Mesendoderm (in vitro differentiated cells): ENCODE measurements at regions not wholly inside any gene's neighbourhood (a gene's known extent, or its start where the extent isn't known, plus 50 kb on each side); places are given as distances from the start of the nearest gene placed in this dataset.

ENCODE experiments used
- DNase-seq: peaks from one replicate; pipeline ENCODE4 v3.0.0; 2013
- H2AK5ac ChIP-seq: 2 replicates; pipeline ENCODE4 v1.6.1; 2013; ENCODE audit warnings: low read length, inconsistent platforms
- H2BK120ac ChIP-seq: 2 replicates; pipeline ENCODE4 v1.6.1; 2013; ENCODE audit warnings: low read depth, mild to moderate bottlenecking, low read length, moderate library complexity, mixed read lengths
- H2BK15ac ChIP-seq: replicated peaks from 2 replicates; pipeline ENCODE4 v1.6.1; 2013; ENCODE audit warnings: low read depth, mild to moderate bottlenecking, moderate library complexity
- H2BK5ac ChIP-seq: 2 replicates; pipeline ENCODE4 v1.6.1; 2013; ENCODE audit warnings: low read length, inconsistent platforms
- H3K18ac ChIP-seq: 2 replicates; pipeline ENCODE4 v1.6.1; 2013; ENCODE audit warnings: mild to moderate bottlenecking, low read length, mixed read lengths
- H3K23ac ChIP-seq: one replicate; pipeline ENCODE4 v1.6.1; 2013; ENCODE audit warnings: low read length
- H3K27ac ChIP-seq: 2 replicates; pipeline ENCODE4 v1.5.1; 2013; ENCODE audit warnings: low read depth, mild to moderate bottlenecking, inconsistent platforms, low read length, moderate library complexity
- H3K27me3 ChIP-seq: 2 replicates; pipeline ENCODE4 v1.6.1; 2013; ENCODE audit warnings: low read length, control low read depth, mild to moderate bottlenecking, inconsistent platforms; ENCODE audit not compliant: insufficient read depth, poor library complexity
- H3K36me3 ChIP-seq: 2 replicates; pipeline ENCODE4 v1.6.1; 2013; ENCODE audit warnings: low read length, inconsistent platforms; ENCODE audit not compliant: control insufficient read depth, insufficient read depth
- H3K4ac ChIP-seq: one replicate; pipeline ENCODE4 v1.6.1; 2013; ENCODE audit warnings: low read depth, mild to moderate bottlenecking, low read length, moderate library complexity
- H3K4me1 ChIP-seq: 2 replicates; pipeline ENCODE4 v1.6.1; 2013; ENCODE audit warnings: low read depth, low read length, inconsistent platforms; ENCODE audit not compliant: control insufficient read depth
- H3K4me2 ChIP-seq: 2 replicates; pipeline ENCODE4 v1.6.1; 2013; ENCODE audit warnings: low read length
- H3K4me3 ChIP-seq: 2 replicates; pipeline ENCODE4 v1.5.1; 2013; ENCODE audit warnings: mild to moderate bottlenecking, low read length
- H3K56ac ChIP-seq: one replicate; pipeline ENCODE4 v1.6.1; 2013; ENCODE audit warnings: low read length
- H3K79me1 ChIP-seq: 2 replicates; pipeline ENCODE4 v1.6.1; 2013; ENCODE audit warnings: low read length, inconsistent platforms
- H3K79me2 ChIP-seq: 2 replicates; pipeline ENCODE4 v1.6.1; 2013; ENCODE audit warnings: mild to moderate bottlenecking, low read length; ENCODE audit not compliant: control insufficient read depth, insufficient read depth
- H3K9ac ChIP-seq: 2 replicates; pipeline ENCODE4 v1.6.1; 2013; ENCODE audit warnings: low read length, inconsistent platforms
- H4K5ac ChIP-seq: one replicate; pipeline ENCODE4 v1.6.1; 2013; ENCODE audit warnings: low read length
- H4K8ac ChIP-seq: one replicate; pipeline ENCODE4 v1.6.1; 2013; ENCODE audit warnings: low read depth, mild to moderate bottlenecking, control low read depth, low read length, moderate library complexity
- WGBS: extraction: QIAGEN DNeasy Blood & Tissue Kit; methylation state at CpG from one replicate; pipeline ENCODE4 v1.1.7; 2013; ENCODE audit warnings: low lambda C conversion rate, missing lambda C conversion rate; ENCODE audit not compliant: insufficient coverage; ENCODE audit errors: extremely low coverage; 5-methylcytosine and 5-hydroxymethylcytosine counted together

- Histone ChIP-seq H3K4me3 (no peak overlapping the region), H3K4ac (no peak overlapping the region), H3K79me2 (no peaks in the 10 kb centered on the region), H2BK15ac (no peak overlapping the region), H3K27ac (no peak overlapping the region), H2BK120ac (no peak overlapping the region), H3K79me1 (no peaks in the 10 kb centered on the region), H3K23ac (no peak overlapping the region), H3K56ac (no peak overlapping the region), H3K4me2 (no peak overlapping the region), H3K4me1 (no peaks in the 10 kb centered on the region), H2AK5ac (no peak overlapping the region), H2BK5ac (no peak overlapping the region), H3K36me3 (no peaks in the 10 kb centered on the region), H3K27me3 (no peaks in the 10 kb centered on the region), H4K5ac (no peak overlapping the region), H3K9ac (no peak overlapping the region), H4K8ac (no peak overlapping the region), H3K18ac (no peak overlapping the region)
- no CpG with 5 or more reads among the region's 3 CpGs for WGBS
- DNase-seq = no peak
These were observed 201.5 kb upstream of the ZNF217 start for GRCh38 chr20:53795170-53795569.

- Histone ChIP-seq H3K27ac (no peak overlapping the region), H4K8ac (no peak overlapping the region), H2BK5ac (no peak overlapping the region), H3K4me1 (no peaks in the 10 kb centered on the region), H3K79me1 (no peaks in the 10 kb centered on the region), H2AK5ac (no peak overlapping the region), H3K4ac (no peak overlapping the region), H3K4me3 (no peak overlapping the region), H3K9ac (no peak overlapping the region), H3K27me3 (no peaks in the 10 kb centered on the region), H3K79me2 (no peaks in the 10 kb centered on the region), H3K4me2 (no peak overlapping the region), H3K36me3 (no peaks in the 10 kb centered on the region), H3K23ac (no peak overlapping the region), H3K56ac (no peak overlapping the region), H2BK15ac (no peak overlapping the region), H3K18ac (no peak overlapping the region), H4K5ac (no peak overlapping the region), H2BK120ac (no peak overlapping the region)
- WGBS = no CpG with 5 or more reads among the region's 9 CpGs
- no peak for DNase-seq
These were observed 201.0 kb upstream of the ZNF217 start for GRCh38 chr20:53794529-53795115.

GRCh38 chr20:53793783-53794383 lies 200.2 kb upstream of the ZNF217 start:
- Histone ChIP-seq H3K18ac (no peak overlapping the region), H3K79me2 (no peaks in the 10 kb centered on the region), H3K4me1 (no peaks in the 10 kb centered on the region), H3K4ac (no peak overlapping the region), H3K23ac (no peak overlapping the region), H3K27me3 (no peaks in the 10 kb centered on the region), H2BK120ac (no peak overlapping the region), H3K79me1 (no peaks in the 10 kb centered on the region), H2AK5ac (no peak overlapping the region), H2BK5ac (no peak overlapping the region), H3K9ac (no peak overlapping the region), H4K5ac (no peak overlapping the region), H3K4me3 (no peak overlapping the region), H2BK15ac (no peak overlapping the region), H4K8ac (no peak overlapping the region), H3K27ac (no peak overlapping the region), H3K4me2 (no peak overlapping the region), H3K56ac (no peak overlapping the region), H3K36me3 (no peaks in the 10 kb centered on the region)
- no CpG with 5 or more reads among the region's 7 CpGs for WGBS
- DNase-seq = no peak

- H4K5ac ChIP-seq = no peak overlapping the region
- H3K18ac ChIP-seq = no peak overlapping the region
- H3K27me3 ChIP-seq = no peaks in the 10 kb centered on the region
- H2BK120ac ChIP-seq = no peak overlapping the region
- H2AK5ac ChIP-seq = no peak overlapping the region
- H4K8ac ChIP-seq = no peak overlapping the region
- no peak overlapping the region for H3K4me2 ChIP-seq
- H3K4ac ChIP-seq = no peak overlapping the region
- no peaks in the 10 kb centered on the region for H3K79me2 ChIP-seq
- no peak overlapping the region for H3K23ac ChIP-seq
- no peak overlapping the region for H3K27ac ChIP-seq
- no peak overlapping the region for H2BK5ac ChIP-seq
- H3K4me1 ChIP-seq = no peaks in the 10 kb centered on the region
- WGBS = no CpG with 5 or more reads among the region's 5 CpGs
- no peaks in the 10 kb centered on the region for H3K79me1 ChIP-seq
- H3K56ac ChIP-seq = no peak overlapping the region
- DNase-seq = no peak
- H3K4me3 ChIP-seq = no peak overlapping the region
- no peak overlapping the region for H2BK15ac ChIP-seq
- no peak overlapping the region for H3K9ac ChIP-seq
- H3K36me3 ChIP-seq = no peaks in the 10 kb centered on the region
These were observed 199.4 kb upstream of the ZNF217 start for GRCh38 chr20:53792946-53793536.

- no peaks in the 10 kb centered on the region for H3K79me2 ChIP-seq
- no peak overlapping the region for H3K23ac ChIP-seq
- no peak overlapping the region for H3K9ac ChIP-seq
- no peak overlapping the region for H3K4me3 ChIP-seq
- no peak overlapping the region for H2AK5ac ChIP-seq
- no peak overlapping the region for H4K5ac ChIP-seq
- H2BK5ac ChIP-seq = no peak overlapping the region
- peaks cover 2% of the 10 kb centered on the region for H3K4me1 ChIP-seq
- H3K27ac ChIP-seq = peak overlapping the region; percentile 22
- no peaks in the 10 kb centered on the region for H3K27me3 ChIP-seq
- no peak overlapping the region for H3K4me2 ChIP-seq
- H2BK120ac ChIP-seq = no peak overlapping the region
- no peak for DNase-seq
- no peaks in the 10 kb centered on the region for H3K79me1 ChIP-seq
- WGBS = no CpG with 5 or more reads among the region's 10 CpGs
- H4K8ac ChIP-seq = no peak overlapping the region
- no peak overlapping the region for H2BK15ac ChIP-seq
- H3K18ac ChIP-seq = peak overlapping the region; percentile 60
- H3K56ac ChIP-seq = no peak overlapping the region
- no peak overlapping the region for H3K4ac ChIP-seq
- H3K36me3 ChIP-seq = no peaks in the 10 kb centered on the region
These were observed 196.5 kb upstream of the ZNF217 start for GRCh38 chr20:53789989-53790675.
